ENCODE measurements at regions not wholly inside any gene's neighbourhood (a gene's known extent, or its start where the extent isn't known, plus 50 kb on each side); places are given as distances from the start of the nearest gene placed in this dataset.

- H3K4me3 ChIP-seq (ENCODE audit: low read depth, low read length): no peak overlapping the region
- TF ChIP-seq, protein P1, sequence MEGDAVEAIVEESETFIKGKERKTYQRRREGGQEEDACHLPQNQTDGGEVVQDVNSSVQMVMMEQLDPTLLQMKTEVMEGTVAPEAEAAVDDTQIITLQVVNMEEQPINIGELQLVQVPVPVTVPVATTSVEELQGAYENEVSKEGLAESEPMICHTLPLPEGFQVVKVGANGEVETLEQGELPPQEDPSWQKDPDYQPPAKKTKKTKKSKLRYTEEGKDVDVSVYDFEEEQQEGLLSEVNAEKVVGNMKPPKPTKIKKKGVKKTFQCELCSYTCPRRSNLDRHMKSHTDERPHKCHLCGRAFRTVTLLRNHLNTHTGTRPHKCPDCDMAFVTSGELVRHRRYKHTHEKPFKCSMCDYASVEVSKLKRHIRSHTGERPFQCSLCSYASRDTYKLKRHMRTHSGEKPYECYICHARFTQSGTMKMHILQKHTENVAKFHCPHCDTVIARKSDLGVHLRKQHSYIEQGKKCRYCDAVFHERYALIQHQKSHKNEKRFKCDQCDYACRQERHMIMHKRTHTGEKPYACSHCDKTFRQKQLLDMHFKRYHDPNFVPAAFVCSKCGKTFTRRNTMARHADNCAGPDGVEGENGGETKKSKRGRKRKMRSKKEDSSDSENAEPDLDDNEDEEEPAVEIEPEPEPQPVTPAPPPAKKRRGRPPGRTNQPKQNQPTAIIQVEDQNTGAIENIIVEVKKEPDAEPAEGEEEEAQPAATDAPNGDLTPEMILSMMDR (IDR thresholded peaks at IDR 0.05; ENCODE audit: borderline replicate concordance, insufficient read depth, low read depth, low read length): no peak
Measured at GRCh38 chr6:40077315-40077714, 143.1 kb upstream of the MOCS1 start.

GRCh38 chr6:40075056-40075590 lies 140.9 kb upstream of the MOCS1 start:
- TF ChIP-seq, protein P1 (IDR thresholded peaks at IDR 0.05; ENCODE audit: borderline replicate concordance, insufficient read depth, low read depth, low read length): no peak
- H3K4me3 ChIP-seq (ENCODE audit: low read depth, low read length): no peak overlapping the region

- TF ChIP-seq, protein P1 (IDR thresholded peaks at IDR 0.05; ENCODE audit: borderline replicate concordance, insufficient read depth, low read depth, low read length): no peak
- H3K4me3 ChIP-seq (ENCODE audit: low read depth, low read length): no peak overlapping the region
Measured at GRCh38 chr6:40074306-40075055, 140.2 kb upstream of the MOCS1 start.

GRCh38 chr6:40066372-40066771 lies 132.1 kb upstream of the MOCS1 start:
- TF ChIP-seq, protein P1 (IDR thresholded peaks at IDR 0.05; ENCODE audit: borderline replicate concordance, insufficient read depth, low read depth, low read length): no peak
- no peak overlapping the region for H3K4me3 ChIP-seq (ENCODE audit: low read depth, low read length)

GRCh38 chr6:40056865-40057264 lies 122.6 kb upstream of the MOCS1 start:
- TF ChIP-seq, protein P1 (IDR thresholded peaks at IDR 0.05; ENCODE audit: borderline replicate concordance, insufficient read depth, low read depth, low read length): no peak
- no peak overlapping the region for H3K4me3 ChIP-seq (ENCODE audit: low read depth, low read length)

DNA sequence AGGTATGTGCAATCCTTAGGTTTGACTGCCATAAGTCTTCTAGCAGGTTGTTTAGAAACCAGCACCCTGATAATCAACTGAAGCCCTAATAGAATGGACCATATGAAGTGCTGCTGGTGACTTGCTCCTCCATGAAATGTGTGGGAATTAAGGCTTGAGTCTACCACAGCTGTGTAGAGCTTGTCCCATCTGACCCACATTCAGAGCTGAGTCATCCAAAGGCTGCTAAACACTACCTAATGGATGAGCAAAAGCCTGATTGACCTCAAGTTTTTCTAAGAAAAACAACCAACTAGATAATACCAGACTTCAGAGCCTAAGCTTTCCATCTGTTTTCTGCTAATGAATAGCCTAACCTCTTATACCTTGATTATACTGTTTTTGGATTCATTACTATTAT lies 120.3 kb upstream of the MOCS1 start:
- TF ChIP-seq, protein P1 (IDR thresholded peaks at IDR 0.05; ENCODE audit: borderline replicate concordance, insufficient read depth, low read depth, low read length): no peak
- no peak overlapping the region for H3K4me3 ChIP-seq (ENCODE audit: low read depth, low read length)

DNA sequence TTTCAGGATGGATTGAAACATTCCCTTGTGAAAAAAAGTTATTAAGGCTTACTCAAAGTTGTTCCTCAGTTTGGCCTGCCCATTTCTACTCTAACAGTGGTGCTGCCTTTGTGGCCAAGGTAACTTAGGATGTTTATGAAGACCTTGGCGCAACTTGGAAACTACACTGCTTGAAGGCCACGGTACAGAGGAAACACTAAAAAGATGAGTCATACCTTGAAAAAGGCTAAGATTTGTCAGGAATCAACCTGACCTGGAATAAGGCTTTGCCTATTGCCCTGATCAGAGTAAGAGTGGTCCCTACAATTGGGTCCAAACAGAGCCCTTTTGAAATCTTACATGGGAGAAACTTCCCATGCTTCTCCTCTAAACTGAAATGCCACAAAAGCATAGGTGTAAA lies 119.9 kb upstream of the MOCS1 start:
- H3K4me3 ChIP-seq (ENCODE audit: low read depth, low read length): no peak overlapping the region
- TF ChIP-seq, protein P1 (IDR thresholded peaks at IDR 0.05; ENCODE audit: borderline replicate concordance, insufficient read depth, low read depth, low read length): no peak
